ENCODE measurements at regions not wholly inside any gene's neighbourhood (a gene's known extent, or its start where the extent isn't known, plus 50 kb on each side); places are given as distances from the start of the nearest gene placed in this dataset.

GRCh38 chr22:27621486-27622070 is 180.0 kb downstream of the MN1 start:
- H3K36me3 ChIP-seq (ENCODE audit: control insufficient read depth, insufficient read depth, low read length): no peaks in the 10 kb centered on the region

GRCh38 chr22:27624042-27624441 is 177.5 kb downstream of the MN1 start:
- DNase-seq: no peak
- Histone ChIP-seq H3K9me3 (replicated peaks; ENCODE audit: control insufficient read depth, low read depth, low read length) (peaks cover 5% of the 10 kb centered on the region), H3K36me3 (ENCODE audit: control insufficient read depth, insufficient read depth, low read length) (no peaks in the 10 kb centered on the region), H3K27ac (ENCODE audit: low read length) (no peak overlapping the region), H3K4me1 (ENCODE audit: control insufficient read depth, insufficient read depth, low read length) (peaks cover 6% of the 10 kb centered on the region), H3K4me3 (ENCODE audit: low read length) (no peak overlapping the region), H3K27me3 (ENCODE audit: control insufficient read depth, insufficient read depth, low read length) (peaks cover 10% of the 10 kb centered on the region)
- 83% methylated on average over 2 of the region's 4 CpGs for WGBS (ENCODE audit: insufficient coverage)

More at GRCh38 chr22:27621486-27622070, 180.0 kb downstream of the MN1 start:
- no peak overlapping the region for H3K27ac ChIP-seq (ENCODE audit: low read length)
- no peak overlapping the region for H3K4me3 ChIP-seq (ENCODE audit: low read length)
- H3K9me3 ChIP-seq (replicated peaks; ENCODE audit: control insufficient read depth, low read depth, low read length): peaks cover 5% of the 10 kb centered on the region
- H3K4me1 ChIP-seq (ENCODE audit: control insufficient read depth, insufficient read depth, low read length): peaks cover 4% of the 10 kb centered on the region
- 73% methylated on average over 7 of the region's 10 CpGs for WGBS (ENCODE audit: insufficient coverage)
- DNase-seq: no peak
- peaks cover 15% of the 10 kb centered on the region for H3K27me3 ChIP-seq (ENCODE audit: control insufficient read depth, insufficient read depth, low read length)

- 0% methylated on average over 1 of the region's 1 CpG for whole genome bisulfite sequencing (ENCODE audit: insufficient coverage)
- DNase-seq: no peak
- H3K36me3 ChIP-seq (ENCODE audit: control insufficient read depth, insufficient read depth, low read length): no peaks in the 10 kb centered on the region
- peaks cover 6% of the 10 kb centered on the region for H3K4me1 ChIP-seq (ENCODE audit: control insufficient read depth, insufficient read depth, low read length)
- no peak overlapping the region for H3K27ac ChIP-seq (ENCODE audit: low read length)
- no peak overlapping the region for H3K4me3 ChIP-seq (ENCODE audit: low read length)
- H3K9me3 ChIP-seq (replicated peaks; ENCODE audit: control insufficient read depth, low read depth, low read length): peaks cover 3% of the 10 kb centered on the region
- peaks cover 8% of the 10 kb centered on the region for H3K27me3 ChIP-seq (ENCODE audit: control insufficient read depth, insufficient read depth, low read length)
Measured at GRCh38 chr22:27624705-27625104, 176.9 kb downstream of the MN1 start.

GRCh38 chr22:27625769-27626674 is 175.5 kb downstream of the MN1 start:
- no peaks in the 10 kb centered on the region for H3K36me3 ChIP-seq (ENCODE audit: control insufficient read depth, insufficient read depth, low read length)
- 81% methylated on average over 5 of the region's 12 CpGs for WGBS (ENCODE audit: insufficient coverage)

GRCh38 chr22:27626675-27627443 is 174.7 kb downstream of the MN1 start:
- Histone ChIP-seq H3K27me3 (ENCODE audit: control insufficient read depth, insufficient read depth, low read length) (peaks cover 2% of the 10 kb centered on the region), H3K4me1 (ENCODE audit: control insufficient read depth, insufficient read depth, low read length) (peaks cover 6% of the 10 kb centered on the region), H3K36me3 (ENCODE audit: control insufficient read depth, insufficient read depth, low read length) (no peaks in the 10 kb centered on the region), H3K4me3 (ENCODE audit: low read length) (no peak overlapping the region), H3K9me3 (replicated peaks; ENCODE audit: control insufficient read depth, low read depth, low read length) (no peaks in the 10 kb centered on the region), H3K27ac (ENCODE audit: low read length) (no peak overlapping the region)
- DNase-seq: no peak
- 73% methylated on average over 6 of the region's 7 CpGs for WGBS (ENCODE audit: insufficient coverage)

More at GRCh38 chr22:27625769-27626674, 175.5 kb downstream of the MN1 start:
- Histone ChIP-seq H3K4me3 (ENCODE audit: low read length) (no peak overlapping the region), H3K4me1 (ENCODE audit: control insufficient read depth, insufficient read depth, low read length) (peaks cover 6% of the 10 kb centered on the region), H3K9me3 (replicated peaks; ENCODE audit: control insufficient read depth, low read depth, low read length) (no peaks in the 10 kb centered on the region), H3K27me3 (ENCODE audit: control insufficient read depth, insufficient read depth, low read length) (peaks cover 3% of the 10 kb centered on the region), H3K27ac (ENCODE audit: low read length) (no peak overlapping the region)
- no peak for DNase-seq

GRCh38 chr22:27627444-27627833 is 174.1 kb downstream of the MN1 start:
- Histone ChIP-seq H3K9me3 (replicated peaks; ENCODE audit: control insufficient read depth, low read depth, low read length) (no peaks in the 10 kb centered on the region), H3K4me3 (ENCODE audit: low read length) (no peak overlapping the region), H3K27ac (ENCODE audit: low read length) (no peak overlapping the region), H3K36me3 (ENCODE audit: control insufficient read depth, insufficient read depth, low read length) (no peaks in the 10 kb centered on the region), H3K4me1 (ENCODE audit: control insufficient read depth, insufficient read depth, low read length) (peaks cover 10% of the 10 kb centered on the region), H3K27me3 (ENCODE audit: control insufficient read depth, insufficient read depth, low read length) (no peaks in the 10 kb centered on the region)
- WGBS (ENCODE audit: insufficient coverage): 77% methylated on average over 9 of the region's 9 CpGs
- DNase-seq: no peak

GRCh38 chr22:27627901-27628300 is 173.7 kb downstream of the MN1 start:
- H3K9me3 ChIP-seq (replicated peaks; ENCODE audit: control insufficient read depth, low read depth, low read length): no peaks in the 10 kb centered on the region
- WGBS (ENCODE audit: insufficient coverage): 89% methylated on average over 3 of the region's 6 CpGs

GRCh38 chr22:27628341-27628740 is 173.2 kb downstream of the MN1 start:
- no peak overlapping the region for H3K27ac ChIP-seq (ENCODE audit: low read length)
- no peak for DNase-seq
- no peaks in the 10 kb centered on the region for H3K9me3 ChIP-seq (replicated peaks; ENCODE audit: control insufficient read depth, low read depth, low read length)
- H3K4me1 ChIP-seq (ENCODE audit: control insufficient read depth, insufficient read depth, low read length): peaks cover 19% of the 10 kb centered on the region
- no peak overlapping the region for H3K4me3 ChIP-seq (ENCODE audit: low read length)
- H3K36me3 ChIP-seq (ENCODE audit: control insufficient read depth, insufficient read depth, low read length): no peaks in the 10 kb centered on the region
- 100% methylated on average over 1 of the region's 8 CpGs for WGBS (ENCODE audit: insufficient coverage)
- no peaks in the 10 kb centered on the region for H3K27me3 ChIP-seq (ENCODE audit: control insufficient read depth, insufficient read depth, low read length)

More at GRCh38 chr22:27627901-27628300, 173.7 kb downstream of the MN1 start:
- Histone ChIP-seq H3K27me3 (ENCODE audit: control insufficient read depth, insufficient read depth, low read length) (no peaks in the 10 kb centered on the region), H3K4me1 (ENCODE audit: control insufficient read depth, insufficient read depth, low read length) (peaks cover 14% of the 10 kb centered on the region), H3K36me3 (ENCODE audit: control insufficient read depth, insufficient read depth, low read length) (no peaks in the 10 kb centered on the region), H3K27ac (ENCODE audit: low read length) (no peak overlapping the region), H3K4me3 (ENCODE audit: low read length) (no peak overlapping the region)
- no peak for DNase-seq

- H3K4me1 ChIP-seq (ENCODE audit: control insufficient read depth, insufficient read depth, low read length): peaks cover 21% of the 10 kb centered on the region
- 79% methylated on average over 8 of the region's 9 CpGs for WGBS (ENCODE audit: insufficient coverage)
- H3K4me3 ChIP-seq (ENCODE audit: low read length): no peak overlapping the region
- DNase-seq: no peak
- no peak overlapping the region for H3K27ac ChIP-seq (ENCODE audit: low read length)
- no peaks in the 10 kb centered on the region for H3K27me3 ChIP-seq (ENCODE audit: control insufficient read depth, insufficient read depth, low read length)
- no peaks in the 10 kb centered on the region for H3K36me3 ChIP-seq (ENCODE audit: control insufficient read depth, insufficient read depth, low read length)
- H3K9me3 ChIP-seq (replicated peaks; ENCODE audit: control insufficient read depth, low read depth, low read length): no peaks in the 10 kb centered on the region
Measured at GRCh38 chr22:27628891-27629631, 172.5 kb downstream of the MN1 start.
